SH-SY5Y (cell line): ENCODE measurements at regions not wholly inside any gene's neighbourhood (a gene's known extent, or its start where the extent isn't known, plus 50 kb on each side); places are given as distances from the start of the nearest gene placed in this dataset.

Experiments
- GATA2 ChIP-seq: IDR thresholded peaks from 2 replicates; pipeline ENCODE4 v1.6.1; 2011; ENCODE audit warnings: mild to moderate bottlenecking, low read depth, low read length
- GATA3 ChIP-seq: IDR thresholded peaks from 2 replicates; pipeline ENCODE4 v1.6.1; 2011; ENCODE audit warnings: low read depth, mild to moderate bottlenecking, low read length, moderate library complexity

DNA sequence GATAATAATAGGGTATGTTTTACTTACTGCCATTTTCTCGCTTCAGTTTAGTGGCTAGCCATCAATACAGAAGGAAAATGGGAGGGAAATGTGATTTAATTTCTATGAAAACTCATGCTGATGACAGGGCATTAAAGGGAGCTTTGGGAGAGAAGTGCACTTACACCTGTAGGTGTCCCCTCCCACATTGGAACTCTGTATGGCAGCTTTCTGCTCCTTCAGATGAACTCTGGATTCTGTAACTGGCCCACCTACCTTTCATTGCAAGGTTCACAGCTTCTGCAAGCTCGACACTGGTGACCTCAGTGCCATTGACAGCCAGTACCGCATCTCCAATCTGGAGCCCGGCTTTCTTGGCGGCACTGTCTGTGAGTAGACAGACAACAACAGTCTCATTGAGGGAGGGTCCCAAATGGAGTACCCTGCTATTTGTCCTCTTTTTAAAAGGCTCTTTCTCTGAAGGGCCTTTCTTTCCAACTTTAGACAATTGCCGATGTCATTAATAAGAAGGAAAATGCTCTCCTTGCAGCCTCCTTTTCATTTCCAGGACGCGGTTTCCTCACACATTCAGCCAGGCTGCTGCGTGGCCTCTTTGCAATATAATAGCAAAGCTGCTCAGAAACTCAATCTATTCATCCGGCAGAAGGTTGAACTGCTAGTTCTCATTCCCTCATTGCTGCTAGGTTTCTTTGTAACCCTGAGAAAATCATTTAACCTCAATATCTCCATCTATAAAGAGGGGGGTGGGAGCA is 63.6 kb downstream of the NUDT12 start:
- TF ChIP-seq GATA2 (no peak), GATA3 (no peak)

DNA sequence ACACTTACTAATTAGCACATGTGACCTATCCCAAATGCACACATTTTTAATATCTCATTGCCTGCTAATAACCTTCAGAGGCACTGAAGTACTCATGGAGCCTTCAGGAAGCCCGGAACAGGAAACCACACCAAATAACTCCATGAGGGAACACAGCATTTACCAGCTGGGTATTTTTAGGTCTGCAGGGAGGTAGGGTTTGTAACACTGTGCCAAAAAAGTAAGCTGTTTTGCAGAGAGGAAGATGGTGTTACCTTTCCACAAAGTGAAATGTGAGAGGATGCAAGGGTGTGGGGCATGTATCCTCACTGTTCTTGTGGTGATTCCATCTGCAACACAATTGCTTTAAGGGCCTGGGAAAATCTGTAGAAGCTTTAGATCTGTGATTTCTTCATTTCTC is 64.4 kb downstream of the NUDT12 start:
- TF ChIP-seq GATA2: no peak
- no peak for TF ChIP-seq GATA3

DNA sequence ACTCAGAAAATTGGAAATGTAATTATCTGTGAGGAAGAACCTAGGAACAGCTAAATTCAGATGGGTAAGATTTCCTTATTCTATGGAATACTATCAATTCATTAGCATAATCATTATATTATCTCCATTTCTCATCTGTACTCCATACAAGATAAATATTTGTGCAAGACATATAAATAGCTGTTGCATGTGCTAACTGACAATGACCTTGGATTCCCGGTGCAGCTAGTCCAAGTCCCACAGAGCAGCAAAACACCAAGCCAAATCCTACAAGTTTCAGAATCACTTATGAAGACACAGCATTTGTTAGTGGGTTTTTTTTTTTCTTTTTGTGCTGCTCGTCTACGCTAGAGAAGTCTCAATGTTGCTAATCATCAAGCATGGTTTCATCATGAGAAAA is 64.8 kb downstream of the NUDT12 start:
- TF ChIP-seq GATA2 (no peak), GATA3 (no peak)

DNA sequence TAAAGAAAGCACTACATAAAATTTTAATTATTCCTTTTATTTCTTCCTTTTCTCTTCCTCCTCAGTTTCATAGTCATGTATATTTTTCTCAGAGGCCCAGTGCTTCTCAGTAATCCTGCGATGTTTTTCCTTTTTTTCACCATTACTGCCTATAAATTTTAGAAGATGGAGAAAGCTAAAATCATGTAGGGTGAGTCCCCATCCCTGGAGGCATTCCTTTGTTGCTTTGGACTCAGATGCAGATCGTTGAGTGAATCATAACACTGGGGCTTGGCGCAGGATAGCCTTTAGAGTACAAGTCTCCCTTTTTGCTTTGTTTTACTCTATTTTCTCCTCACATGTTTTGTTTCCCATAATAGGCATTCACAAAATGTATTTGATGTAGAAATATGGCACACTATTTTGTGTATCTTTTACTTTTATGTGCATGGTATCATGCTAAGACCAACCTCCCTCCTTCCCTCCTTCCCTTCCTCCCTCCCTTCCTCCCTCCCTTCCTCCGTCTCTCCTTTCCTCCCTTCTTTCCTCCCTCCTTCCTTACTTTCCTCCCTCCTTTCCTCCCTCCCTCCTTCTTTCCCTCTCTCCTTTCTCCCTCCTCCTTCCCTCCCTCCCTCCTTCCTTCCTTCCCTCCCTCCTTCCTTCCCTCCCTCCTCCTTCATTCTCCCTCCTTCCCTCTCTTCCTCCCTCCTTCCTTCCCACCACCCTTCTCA is 72.4 kb downstream of the NUDT12 start:
- TF ChIP-seq GATA2 (no peak), GATA3 (no peak)

DNA sequence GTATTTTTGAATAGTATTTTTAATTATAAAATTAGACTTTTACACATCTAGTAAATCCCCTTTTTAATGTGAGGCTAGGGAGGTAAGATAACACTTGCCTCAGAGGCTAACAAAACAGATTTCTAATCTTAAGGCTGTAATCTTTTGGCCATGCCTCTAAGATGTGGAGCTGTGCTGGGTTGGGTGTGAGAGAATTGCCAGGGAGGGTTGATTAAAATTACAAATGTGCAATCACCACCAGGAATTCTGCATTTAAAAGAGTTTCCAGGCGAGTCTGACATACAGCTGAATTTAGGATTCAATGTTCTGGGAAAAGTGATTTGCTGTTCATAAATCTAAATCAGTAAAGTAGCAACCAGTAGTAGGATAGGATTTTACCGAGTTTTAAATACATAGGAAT is 73.3 kb downstream of the NUDT12 start:
- TF ChIP-seq GATA2: no peak
- no peak for TF ChIP-seq GATA3

DNA sequence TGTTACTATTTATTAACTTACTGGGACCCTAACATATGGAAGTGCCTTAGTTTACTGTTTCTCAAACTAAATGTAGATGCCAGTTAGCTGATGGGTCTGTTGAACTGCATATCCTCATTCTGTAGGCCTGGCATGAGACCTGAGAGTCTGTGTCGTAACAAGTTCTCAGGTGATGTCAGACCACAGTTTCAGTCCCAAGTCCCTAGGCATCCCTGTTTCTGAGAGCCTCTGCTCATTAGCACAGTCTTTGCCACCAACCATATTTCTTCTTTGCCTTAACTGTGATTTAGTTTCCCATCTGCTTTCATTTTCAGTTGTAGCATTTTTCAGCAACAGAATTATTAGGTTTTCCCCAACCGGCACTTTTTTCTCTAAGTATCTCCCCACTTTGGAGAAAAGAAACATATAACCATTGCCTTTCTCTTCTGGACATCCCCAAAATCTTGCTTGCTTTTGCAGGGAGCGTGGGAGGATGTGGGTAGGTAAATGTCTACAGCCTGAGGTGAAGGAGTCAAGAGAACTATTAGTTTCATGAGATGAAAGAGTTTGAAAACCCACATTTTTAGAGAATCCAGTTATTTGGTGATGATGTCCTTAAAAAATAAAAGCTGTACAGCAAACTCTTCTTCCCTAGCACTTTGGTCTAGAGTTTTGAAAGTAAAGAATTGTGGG is 74.6 kb downstream of the NUDT12 start:
- TF ChIP-seq GATA3 (no peak), GATA2 (no peak)

DNA sequence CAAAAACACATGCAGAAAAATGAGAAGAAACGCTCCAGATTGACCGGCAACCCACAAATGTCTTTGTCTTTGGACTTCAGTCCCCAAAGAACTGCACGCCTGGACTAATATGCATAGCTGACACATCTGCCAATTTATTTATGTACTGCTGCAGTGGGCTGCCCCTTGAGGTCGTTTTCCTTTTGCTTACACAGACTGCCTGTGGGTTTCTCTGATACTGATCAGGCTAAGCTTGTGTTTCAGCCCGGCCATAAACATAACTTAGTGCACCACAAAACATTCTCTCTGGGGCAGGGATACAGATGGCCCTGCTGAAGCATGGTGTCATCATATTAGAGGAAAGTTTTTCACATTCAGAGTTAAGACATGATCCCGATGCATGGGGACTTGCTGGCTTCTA is 75.4 kb downstream of the NUDT12 start:
- TF ChIP-seq GATA2 (peak; percentile 87), GATA3 (peak; percentile 62)

DNA sequence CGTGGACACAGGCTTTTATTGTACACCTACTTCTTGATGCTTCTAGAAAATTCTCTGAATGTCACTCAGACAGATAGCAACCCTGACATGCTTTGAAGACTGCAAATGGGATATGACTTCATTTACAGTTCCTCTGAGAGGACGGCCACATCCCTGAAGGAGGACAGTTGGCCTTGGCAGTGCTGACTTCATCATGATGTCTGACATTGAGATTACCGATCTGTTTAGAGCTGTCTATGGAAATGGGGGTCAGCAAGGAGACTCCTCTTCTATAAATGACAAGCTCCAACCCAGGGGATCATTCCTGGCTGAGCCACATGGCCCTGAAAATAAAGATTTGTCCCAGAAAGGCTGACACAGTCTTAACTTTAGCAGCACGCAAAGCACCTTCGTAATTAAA is 75.8 kb downstream of the NUDT12 start:
- TF ChIP-seq GATA3 (no peak), GATA2 (no peak)

DNA sequence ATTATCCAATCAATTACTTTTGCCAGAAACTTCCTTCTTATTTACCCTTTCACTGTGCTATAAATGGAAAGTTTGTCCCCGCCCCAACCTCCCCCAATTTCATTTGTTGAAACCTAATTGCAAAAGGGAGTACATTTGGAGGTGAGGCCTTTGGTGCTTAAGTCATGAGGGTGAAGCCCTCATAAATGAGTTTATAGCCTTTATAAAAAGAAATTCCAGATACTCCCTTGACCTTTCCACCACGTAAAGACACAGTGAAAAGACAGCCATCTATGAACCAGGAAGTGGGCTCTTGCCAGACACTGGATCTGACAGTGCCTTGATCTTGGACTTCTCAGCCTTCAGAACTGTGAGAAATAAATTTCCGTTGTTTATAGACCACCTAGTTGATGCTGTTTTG is 82.3 kb downstream of the NUDT12 start:
- TF ChIP-seq GATA2 (no peak), GATA3 (no peak)

DNA sequence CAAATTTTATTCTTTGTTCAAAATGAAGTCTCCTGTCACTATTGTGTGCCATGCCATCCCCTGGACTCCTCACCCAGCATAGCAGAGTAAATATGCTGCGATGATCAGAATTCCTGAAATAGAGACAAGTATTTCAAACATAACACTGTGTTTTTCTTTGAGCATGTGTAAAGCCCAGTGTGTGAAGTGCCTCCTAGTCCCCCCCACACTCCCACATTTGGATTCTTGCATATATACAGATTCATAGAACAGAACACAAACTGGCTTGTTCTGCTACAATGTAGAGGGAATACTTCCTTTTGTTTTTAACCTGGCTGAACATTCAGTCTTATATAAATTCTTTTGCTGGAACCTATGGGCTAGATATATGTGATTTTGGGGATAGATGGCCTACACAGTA is 84.9 kb downstream of the NUDT12 start:
- TF ChIP-seq GATA2 (no peak), GATA3 (no peak)

DNA sequence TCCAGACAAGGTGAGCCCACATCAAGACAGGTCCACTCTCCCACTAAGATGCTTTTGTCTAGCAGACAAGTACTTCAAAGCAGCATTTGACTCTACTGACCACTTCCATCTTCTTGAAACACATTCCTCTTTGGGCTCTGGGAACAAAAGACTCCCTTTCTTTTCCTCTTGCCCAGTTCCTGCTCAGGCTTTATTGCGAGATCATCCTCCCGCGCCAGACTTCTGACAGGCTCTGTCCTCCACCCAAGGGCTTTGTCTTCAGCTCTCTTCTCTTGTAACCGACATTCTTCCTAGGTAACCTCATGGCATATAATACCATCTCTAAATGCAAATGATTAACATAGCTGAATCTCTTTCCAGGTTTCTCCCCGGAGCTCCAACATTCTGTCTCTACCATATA is 85.8 kb downstream of the NUDT12 start:
- TF ChIP-seq GATA3 (no peak), GATA2 (no peak)

DNA sequence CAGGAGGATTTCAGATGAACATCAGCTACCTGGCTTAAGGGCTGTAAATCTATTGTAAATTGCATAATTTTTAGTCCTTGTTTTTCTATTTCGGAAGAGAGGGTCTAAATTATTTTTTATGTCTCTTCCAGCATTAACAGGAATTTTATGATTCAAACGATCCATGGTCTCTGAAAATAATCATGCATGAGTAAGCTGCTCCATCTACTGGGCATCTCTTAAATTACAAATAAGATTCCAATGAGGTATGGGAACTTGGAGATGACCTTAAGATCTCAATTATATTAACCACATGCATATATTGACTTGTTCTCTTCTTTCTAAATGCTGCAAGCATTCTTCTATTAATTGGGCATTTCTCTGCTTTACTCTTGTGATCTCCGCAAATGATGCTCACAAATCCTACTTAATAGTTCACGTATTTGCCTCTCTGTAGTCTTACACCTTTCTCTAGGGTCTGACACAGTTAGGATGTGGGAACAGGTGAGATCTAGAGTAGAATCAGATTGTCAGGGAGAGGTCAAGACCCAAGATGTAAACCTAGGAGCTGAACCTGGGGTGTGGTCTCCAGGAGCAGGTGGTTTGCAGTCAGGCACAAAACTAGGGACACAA is 86.9 kb downstream of the NUDT12 start:
- TF ChIP-seq GATA2: no peak
- TF ChIP-seq GATA3: no peak

DNA sequence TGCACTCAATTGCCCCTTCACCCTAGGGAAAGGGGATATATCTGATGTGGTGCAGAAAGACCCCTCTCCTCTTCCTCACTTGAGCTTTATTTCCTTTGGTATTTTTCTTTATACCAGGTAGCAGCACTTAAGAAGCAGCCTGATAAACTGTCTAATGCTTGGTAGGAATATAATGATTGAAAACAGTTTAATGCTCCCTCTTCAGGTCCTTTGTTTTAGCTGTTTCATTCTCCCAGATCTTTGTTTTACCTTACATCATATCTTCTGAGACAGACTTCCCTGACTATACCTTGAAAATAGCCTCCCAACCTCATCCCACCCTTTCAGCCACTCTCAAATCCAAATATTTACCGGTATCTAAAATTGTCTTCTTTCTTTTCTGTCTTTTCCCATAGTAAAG is 87.9 kb downstream of the NUDT12 start:
- TF ChIP-seq GATA2: no peak
- no peak for TF ChIP-seq GATA3

DNA sequence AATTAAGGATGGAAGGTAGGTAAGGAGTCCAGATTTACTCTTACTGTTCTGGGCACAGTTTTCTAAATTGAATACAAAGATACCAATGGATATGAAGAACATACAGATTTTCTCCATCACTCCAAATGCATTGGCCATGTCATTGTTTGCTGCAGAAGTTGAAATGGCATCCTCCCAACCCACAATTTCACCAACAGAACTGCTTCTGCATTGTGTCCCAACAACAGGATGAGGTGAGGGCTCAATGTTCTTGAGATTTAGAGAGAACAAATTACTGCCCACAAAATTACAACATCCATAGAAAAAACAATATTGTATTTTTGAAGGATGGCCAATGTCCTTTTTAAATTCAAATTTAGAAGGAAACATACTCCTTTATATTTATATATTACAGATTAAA is 88.9 kb downstream of the NUDT12 start:
- TF ChIP-seq GATA2 (no peak), GATA3 (no peak)

DNA sequence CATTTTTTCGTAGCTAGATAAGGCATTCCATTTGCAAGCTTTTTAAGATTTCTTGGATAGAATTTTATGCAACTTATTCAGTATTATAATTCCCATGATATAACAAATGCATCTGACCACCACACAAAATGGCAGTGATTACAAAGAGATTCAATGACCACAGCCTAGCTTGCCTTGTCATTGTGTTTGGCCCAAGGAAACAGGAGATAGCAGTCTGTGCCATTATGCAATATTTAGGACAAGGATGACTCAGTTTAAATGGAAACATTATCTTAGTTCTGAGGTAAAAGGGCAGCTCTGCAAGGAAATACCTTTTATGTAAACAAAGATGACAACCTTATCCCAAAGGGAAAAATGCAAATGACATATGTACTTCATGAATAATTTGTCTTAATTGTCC is 89.8 kb downstream of the NUDT12 start:
- TF ChIP-seq GATA2: no peak
- TF ChIP-seq GATA3: no peak
